Breast epithelium (tissue), 3 donors: ENCODE measurements at regions not wholly inside any gene's neighbourhood (a gene's known extent, or its start where the extent isn't known, plus 50 kb on each side); places are given as distances from the start of the nearest gene placed in this dataset.

Experiments used
- POLR2A ChIP-seq: fragments of 450-650 bp; IDR thresholded peaks from one replicate; pipeline ENCODE4 v1.6.1; 2016; ENCODE audit warnings: antibody characterized with exemption, mild to moderate bottlenecking, moderate library complexity
- TF ChIP-seq, protein P1 (sequence below), 3 donors: fragments of 450-650 bp; IDR thresholded peaks; one replicate each; pipeline ENCODE4 v1.5.1; 2016 to 2017; ENCODE audit warnings: antibody characterized with exemption in 3 of 3, mild to moderate bottlenecking in 3 of 3, moderate library complexity in 3 of 3

DNA sequence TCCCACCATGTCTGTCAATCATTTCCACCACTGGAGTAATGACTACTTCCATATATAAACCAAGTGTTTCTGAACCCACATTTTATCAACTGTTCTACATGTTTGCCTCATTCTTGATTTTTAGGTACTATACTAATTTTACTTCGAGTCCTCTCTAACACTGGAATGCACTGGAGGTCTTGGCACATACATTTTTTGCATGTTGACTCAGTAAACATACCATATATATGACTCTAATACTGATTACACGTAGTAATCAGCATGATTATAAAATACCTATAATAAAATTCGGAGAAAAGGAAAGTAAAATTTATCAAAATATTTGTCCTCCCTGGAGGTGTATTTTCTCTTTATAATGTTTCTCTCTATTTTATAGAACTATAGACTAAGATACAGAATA lies 621.7 kb upstream of the NUDT12 start:
- TF ChIP-seq, protein P1, sequence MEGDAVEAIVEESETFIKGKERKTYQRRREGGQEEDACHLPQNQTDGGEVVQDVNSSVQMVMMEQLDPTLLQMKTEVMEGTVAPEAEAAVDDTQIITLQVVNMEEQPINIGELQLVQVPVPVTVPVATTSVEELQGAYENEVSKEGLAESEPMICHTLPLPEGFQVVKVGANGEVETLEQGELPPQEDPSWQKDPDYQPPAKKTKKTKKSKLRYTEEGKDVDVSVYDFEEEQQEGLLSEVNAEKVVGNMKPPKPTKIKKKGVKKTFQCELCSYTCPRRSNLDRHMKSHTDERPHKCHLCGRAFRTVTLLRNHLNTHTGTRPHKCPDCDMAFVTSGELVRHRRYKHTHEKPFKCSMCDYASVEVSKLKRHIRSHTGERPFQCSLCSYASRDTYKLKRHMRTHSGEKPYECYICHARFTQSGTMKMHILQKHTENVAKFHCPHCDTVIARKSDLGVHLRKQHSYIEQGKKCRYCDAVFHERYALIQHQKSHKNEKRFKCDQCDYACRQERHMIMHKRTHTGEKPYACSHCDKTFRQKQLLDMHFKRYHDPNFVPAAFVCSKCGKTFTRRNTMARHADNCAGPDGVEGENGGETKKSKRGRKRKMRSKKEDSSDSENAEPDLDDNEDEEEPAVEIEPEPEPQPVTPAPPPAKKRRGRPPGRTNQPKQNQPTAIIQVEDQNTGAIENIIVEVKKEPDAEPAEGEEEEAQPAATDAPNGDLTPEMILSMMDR (IDR thresholded peaks at IDR 0.05), result no peak
- no peak for TF ChIP-seq POLR2A
